Parathyroid adenoma (tissue), 2 donors: ENCODE measurements at regions not wholly inside any gene's neighbourhood (a gene's known extent, or its start where the extent isn't known, plus 50 kb on each side); places are given as distances from the start of the nearest gene placed in this dataset.

Experiments
- H2AFZ ChIP-seq: fragments of 300-600 bp; sonication (generic); one replicate; pipeline ENCODE4 v1.7.0; 2017; ENCODE audit warnings: antibody characterized with exemption, mild to moderate bottlenecking
- H3K27ac ChIP-seq: fragments of 300-600 bp; sonication (generic); one replicate; pipeline ENCODE4 v1.7.0; 2017
- H3K27me3 ChIP-seq: fragments of 300-600 bp; sonication (generic); one replicate; pipeline ENCODE4 v1.7.0; 2017; ENCODE audit warnings: low read length; ENCODE audit not compliant: control insufficient read depth, insufficient read depth
- H3K36me3 ChIP-seq: fragments of 300-600 bp; sonication (generic); one replicate; pipeline ENCODE4 v1.7.0; 2017; ENCODE audit warnings: low read length; ENCODE audit not compliant: control insufficient read depth, insufficient read depth
- H3K4me1 ChIP-seq: fragments of 300-600 bp; sonication (generic); one replicate; pipeline ENCODE4 v1.7.0; 2017; ENCODE audit warnings: control low read depth
- H3K4me2 ChIP-seq: fragments of 300-600 bp; sonication (generic); one replicate; pipeline ENCODE4 v1.7.0; 2017; ENCODE audit warnings: low read length
- H3K4me3 ChIP-seq: fragments of 300-600 bp; sonication (generic); one replicate; pipeline ENCODE4 v1.7.0; 2017; ENCODE audit warnings: low read depth, low read length
- H3K79me2 ChIP-seq: fragments of 300-600 bp; sonication (generic); one replicate; pipeline ENCODE4 v1.7.0; 2017; ENCODE audit warnings: control low read depth
- H3K9ac ChIP-seq: fragments of 300-600 bp; sonication (generic); one replicate; pipeline ENCODE4 v1.7.0; 2017; ENCODE audit warnings: mild to moderate bottlenecking
- H3K9me3 ChIP-seq: fragments of 300-600 bp; sonication (generic); one replicate; pipeline ENCODE4 v1.7.0; 2017; ENCODE audit warnings: low read length; ENCODE audit not compliant: control insufficient read depth
- TF ChIP-seq, protein P1 (sequence below): fragments of 300-600 bp; sonication (generic); IDR thresholded peaks from one replicate; pipeline ENCODE4 v1.7.0; 2017; ENCODE audit warnings: antibody characterized with exemption, mild to moderate bottlenecking
- donor health status: primary hyperparathyroidism.

GRCh38 chr3:107946700-107947099, 144.1 kb downstream of the CD47 start:
- Histone ChIP-seq H3K4me2 (no peak overlapping the region), H3K27me3 (no peaks in the 10 kb centered on the region), H3K4me1 (no peaks in the 10 kb centered on the region), H3K79me2 (no peaks in the 10 kb centered on the region), H3K27ac (no peak overlapping the region), H3K9ac (no peak overlapping the region), H2AFZ (no peak overlapping the region), H3K36me3 (no peaks in the 10 kb centered on the region), H3K9me3 (no peaks in the 10 kb centered on the region), H3K4me3 (no peak overlapping the region)
- TF ChIP-seq, protein P1, sequence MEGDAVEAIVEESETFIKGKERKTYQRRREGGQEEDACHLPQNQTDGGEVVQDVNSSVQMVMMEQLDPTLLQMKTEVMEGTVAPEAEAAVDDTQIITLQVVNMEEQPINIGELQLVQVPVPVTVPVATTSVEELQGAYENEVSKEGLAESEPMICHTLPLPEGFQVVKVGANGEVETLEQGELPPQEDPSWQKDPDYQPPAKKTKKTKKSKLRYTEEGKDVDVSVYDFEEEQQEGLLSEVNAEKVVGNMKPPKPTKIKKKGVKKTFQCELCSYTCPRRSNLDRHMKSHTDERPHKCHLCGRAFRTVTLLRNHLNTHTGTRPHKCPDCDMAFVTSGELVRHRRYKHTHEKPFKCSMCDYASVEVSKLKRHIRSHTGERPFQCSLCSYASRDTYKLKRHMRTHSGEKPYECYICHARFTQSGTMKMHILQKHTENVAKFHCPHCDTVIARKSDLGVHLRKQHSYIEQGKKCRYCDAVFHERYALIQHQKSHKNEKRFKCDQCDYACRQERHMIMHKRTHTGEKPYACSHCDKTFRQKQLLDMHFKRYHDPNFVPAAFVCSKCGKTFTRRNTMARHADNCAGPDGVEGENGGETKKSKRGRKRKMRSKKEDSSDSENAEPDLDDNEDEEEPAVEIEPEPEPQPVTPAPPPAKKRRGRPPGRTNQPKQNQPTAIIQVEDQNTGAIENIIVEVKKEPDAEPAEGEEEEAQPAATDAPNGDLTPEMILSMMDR, result no peak

GRCh38 chr3:107945417-107946094, 145.3 kb downstream of the CD47 start:
- no peak overlapping the region for H3K27ac ChIP-seq
- H3K9ac ChIP-seq, result no peak overlapping the region
- no peak overlapping the region for H2AFZ ChIP-seq
- H3K36me3 ChIP-seq, result no peaks in the 10 kb centered on the region
- no peaks in the 10 kb centered on the region for H3K4me1 ChIP-seq
- H3K4me2 ChIP-seq, result no peak overlapping the region
- no peaks in the 10 kb centered on the region for H3K79me2 ChIP-seq
- no peaks in the 10 kb centered on the region for H3K9me3 ChIP-seq
- no peaks in the 10 kb centered on the region for H3K27me3 ChIP-seq
- TF ChIP-seq, protein P1, result no peak
- no peak overlapping the region for H3K4me3 ChIP-seq

DNA sequence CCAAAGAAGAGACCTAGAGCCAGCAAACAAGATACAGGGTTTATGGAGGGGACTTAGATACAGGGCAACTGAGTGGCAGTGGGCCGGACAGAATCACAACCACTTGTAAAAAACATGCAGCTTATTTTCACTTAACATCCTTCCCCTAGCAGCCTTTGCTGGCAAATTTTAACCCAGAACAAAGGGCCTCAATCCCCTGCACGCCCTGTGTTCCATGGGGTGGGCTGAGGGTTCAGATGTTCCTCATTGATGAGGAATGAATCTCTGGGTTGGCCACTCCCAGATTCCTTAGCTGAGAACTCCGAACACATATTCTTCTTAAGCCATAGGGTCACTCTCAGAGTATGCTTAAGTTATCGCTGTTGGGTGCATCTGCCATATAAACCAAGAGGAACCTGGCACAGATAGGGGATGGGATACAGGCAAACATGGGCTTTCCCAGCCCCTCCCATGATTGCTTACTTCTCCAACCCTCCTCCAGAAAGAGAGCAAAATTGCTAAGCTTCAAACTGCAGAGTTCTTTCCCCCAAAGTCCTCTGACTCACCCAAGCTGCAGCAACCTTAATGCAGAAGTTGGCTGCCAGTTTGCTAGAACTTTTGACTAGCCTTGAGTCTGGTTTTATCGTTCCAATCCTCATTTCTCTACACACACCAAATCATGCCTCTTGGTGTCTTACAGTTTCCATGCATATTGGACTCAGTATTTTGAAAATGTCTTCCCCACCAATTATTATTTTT, 146.9 kb downstream of the CD47 start:
- H2AFZ ChIP-seq, result no peak overlapping the region
- H3K4me3 ChIP-seq, result no peak overlapping the region
- TF ChIP-seq, protein P1, result no peak
- H3K4me2 ChIP-seq, result no peak overlapping the region
- H3K27me3 ChIP-seq, result no peaks in the 10 kb centered on the region
- H3K9me3 ChIP-seq, result no peaks in the 10 kb centered on the region
- no peak overlapping the region for H3K9ac ChIP-seq
- H3K36me3 ChIP-seq, result no peaks in the 10 kb centered on the region
- no peaks in the 10 kb centered on the region for H3K79me2 ChIP-seq
- no peak overlapping the region for H3K27ac ChIP-seq
- no peaks in the 10 kb centered on the region for H3K4me1 ChIP-seq

- no peak overlapping the region for H3K4me2 ChIP-seq
- no peak overlapping the region for H3K27ac ChIP-seq
- H3K9me3 ChIP-seq, result no peaks in the 10 kb centered on the region
- TF ChIP-seq, protein P1, result no peak
- no peak overlapping the region for H2AFZ ChIP-seq
- H3K27me3 ChIP-seq, result no peaks in the 10 kb centered on the region
- no peaks in the 10 kb centered on the region for H3K79me2 ChIP-seq
- no peaks in the 10 kb centered on the region for H3K36me3 ChIP-seq
- no peaks in the 10 kb centered on the region for H3K4me1 ChIP-seq
- H3K4me3 ChIP-seq, result no peak overlapping the region
- H3K9ac ChIP-seq, result no peak overlapping the region
Observed at GRCh38 chr3:107942951-107943749, 147.7 kb downstream of the CD47 start.
